NCI-H1092 treated with DMSO at 0.1 percent for 48 hours (cell line): ENCODE measurements at regions not wholly inside any gene's neighbourhood (a gene's known extent, or its start where the extent isn't known, plus 50 kb on each side); places are given as distances from the start of the nearest gene placed in this dataset.
"Not testable (repeated sequence)": the region's sequence is repeated elsewhere in the genome, so short reads cannot be mapped to it uniquely, and the experiment has no call there.

ENCODE experiments used
- DNase-seq: peaks from one replicate; lab custom pipeline; 2025; lab: John Stamatoyannopoulos, UW

DNA sequence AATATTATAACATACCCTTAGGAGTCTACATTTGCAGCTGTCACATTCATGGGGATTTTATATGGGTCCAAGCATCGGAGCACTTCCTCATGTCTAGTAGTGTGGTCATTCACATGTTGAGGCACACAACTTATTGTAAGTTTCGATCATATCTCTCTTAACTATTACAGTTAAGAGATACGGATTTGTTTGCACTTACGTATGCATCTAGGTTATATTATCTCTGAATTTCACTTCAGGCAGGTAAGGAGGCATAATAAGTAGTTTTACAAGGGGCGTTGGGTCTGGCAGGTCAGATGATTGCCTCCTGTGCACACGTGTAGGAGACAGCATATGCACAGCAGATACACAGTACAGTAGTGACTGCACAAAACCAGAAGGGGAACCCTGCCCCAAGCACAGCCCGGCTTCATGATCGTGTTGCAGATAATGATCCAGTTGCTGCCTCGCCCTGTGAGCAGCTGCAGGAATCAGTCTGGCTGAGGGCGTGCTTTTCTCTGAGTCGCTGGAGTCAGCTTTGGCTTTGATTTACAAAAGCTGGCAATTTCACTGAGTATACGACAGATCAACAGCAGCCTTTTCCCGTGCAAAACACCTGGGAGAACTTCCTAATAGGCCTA is 302.9 kb upstream of the GATB start:
- peak; percentile 55 for DNase-seq

- DNase-seq = no peak
These were observed 302.3 kb upstream of the GATB start for GRCh38 chr4:152062936-152063620.

DNA sequence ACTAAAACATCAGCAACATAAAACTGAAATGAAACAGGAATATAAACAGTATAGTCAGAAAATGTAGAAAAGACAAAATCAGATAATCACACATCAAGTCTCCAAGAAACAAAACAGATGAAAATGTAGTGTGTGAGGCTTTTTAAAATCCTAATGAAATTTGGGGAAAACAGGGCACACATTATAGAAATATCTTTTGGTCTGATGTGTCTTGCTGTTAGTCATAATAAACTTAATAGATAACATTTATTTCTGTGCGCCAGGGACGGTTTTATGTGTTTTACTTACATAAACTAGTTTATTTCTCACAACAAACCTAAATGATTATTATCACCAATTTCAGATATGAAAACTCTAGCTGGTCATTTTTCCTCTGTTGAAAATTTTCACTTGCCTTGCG is 293.9 kb upstream of the GATB start:
- no peak for DNase-seq

DNA sequence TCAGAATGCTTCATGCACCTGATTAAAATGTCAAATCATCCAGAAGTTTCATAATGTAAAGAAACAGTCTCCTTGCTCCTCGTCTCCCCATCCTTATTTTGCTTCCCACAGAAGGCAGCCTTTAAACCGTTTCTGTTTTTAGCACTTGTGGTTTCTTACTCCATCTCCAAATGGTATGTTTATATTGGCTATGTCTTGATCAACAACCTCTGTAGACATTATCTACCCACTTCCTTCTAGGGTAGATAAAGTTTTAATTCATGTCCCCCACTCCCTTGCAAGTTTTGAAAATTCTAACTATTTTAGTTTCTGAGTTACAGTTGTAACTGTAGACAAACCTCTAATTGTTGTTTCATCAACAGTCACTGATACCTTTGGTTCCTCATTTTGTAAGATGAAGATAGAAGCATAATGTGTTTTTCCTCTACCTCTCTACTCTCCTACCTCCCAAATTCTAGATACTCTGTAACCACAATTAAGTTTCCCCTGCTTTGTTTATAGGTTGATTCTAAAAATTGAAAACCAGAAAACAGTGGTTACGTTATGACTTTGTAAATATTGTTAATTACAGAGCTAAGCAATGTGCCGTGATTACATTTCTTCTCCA is 291.7 kb upstream of the GATB start:
- no peak for DNase-seq

DNA sequence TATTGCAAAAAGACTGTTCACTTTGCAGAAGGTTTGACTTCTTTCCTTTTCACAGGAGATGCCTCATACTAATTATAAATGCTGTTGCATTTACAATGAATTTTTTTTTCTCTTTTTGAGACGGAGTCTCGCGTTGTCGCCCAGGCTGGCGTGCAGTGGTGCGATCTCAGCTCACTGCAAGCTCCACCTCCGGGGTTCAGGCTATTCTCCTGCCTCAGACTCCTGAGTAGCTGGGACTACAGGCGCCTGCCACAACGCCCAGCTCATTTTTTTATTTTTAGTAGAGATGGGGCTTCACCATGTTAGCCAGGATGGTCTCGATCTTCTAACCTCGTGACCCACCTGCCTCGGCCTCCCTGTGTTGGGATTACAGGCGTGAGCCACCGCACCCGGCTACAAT is 290.5 kb upstream of the GATB start:
- not testable (repeated sequence) for DNase-seq

GRCh38 chr4:152050106-152050505 is 289.3 kb upstream of the GATB start:
- DNase-seq = no peak

DNA sequence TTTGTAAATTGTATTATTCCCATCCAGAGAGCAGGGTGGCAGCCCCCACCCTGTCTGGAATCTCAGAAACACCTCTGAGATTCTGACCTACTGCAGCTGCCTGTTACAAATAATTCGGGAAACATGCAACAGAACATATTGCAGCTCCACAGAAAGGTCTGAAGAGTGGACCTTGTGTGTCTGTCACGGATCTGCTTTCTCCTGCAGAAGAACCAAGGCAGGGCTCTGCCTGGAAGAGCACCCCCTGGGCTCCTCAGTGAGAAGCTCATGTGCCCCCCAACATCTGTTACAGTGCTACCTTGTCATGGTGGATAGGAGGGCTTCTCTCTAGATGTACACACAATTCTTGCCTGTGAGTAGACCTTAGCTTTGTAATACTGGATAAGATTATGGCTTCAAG is 286.6 kb upstream of the GATB start:
- no peak for DNase-seq

DNA sequence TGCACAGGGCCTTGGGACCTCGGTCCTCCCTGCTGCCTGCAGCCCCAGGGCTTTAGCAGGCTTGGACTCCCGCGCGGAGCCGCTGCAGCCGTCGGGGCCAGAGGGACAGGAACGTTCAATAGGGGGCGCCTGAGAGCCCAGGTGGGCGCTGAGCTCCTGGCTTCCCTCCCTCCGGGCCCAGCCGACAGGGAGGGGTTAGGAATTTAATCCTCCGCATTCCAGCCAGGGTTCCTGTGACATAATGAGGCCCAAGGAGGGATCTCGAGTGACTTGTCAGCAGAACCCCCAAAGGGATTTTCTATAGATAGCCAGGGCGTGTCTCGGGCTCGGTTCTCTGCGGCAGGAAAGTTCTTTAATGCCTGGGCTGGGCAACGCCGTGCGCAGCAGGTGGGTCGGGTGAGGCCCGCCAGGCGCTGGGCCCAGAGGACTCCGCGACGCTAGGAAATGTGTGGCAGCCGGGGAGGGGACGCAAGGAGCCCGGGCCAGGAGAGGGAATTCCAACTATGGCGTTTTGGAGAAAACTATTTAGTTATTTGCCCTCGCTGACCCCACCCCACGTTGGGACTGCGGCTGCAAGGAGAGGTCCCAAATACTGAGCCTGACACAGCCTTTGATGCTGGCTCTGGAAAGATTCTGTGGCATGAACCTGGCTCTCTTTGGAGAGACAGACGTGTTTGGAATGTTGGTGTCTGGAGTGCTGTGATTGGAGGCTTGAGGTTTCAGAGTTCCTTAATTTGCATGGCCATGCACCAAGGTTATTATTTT is 285.2 kb upstream of the GATB start:
- no peak for DNase-seq

- DNase-seq = no peak
These were observed 284.6 kb upstream of the GATB start for GRCh38 chr4:152045449-152045806.

DNA sequence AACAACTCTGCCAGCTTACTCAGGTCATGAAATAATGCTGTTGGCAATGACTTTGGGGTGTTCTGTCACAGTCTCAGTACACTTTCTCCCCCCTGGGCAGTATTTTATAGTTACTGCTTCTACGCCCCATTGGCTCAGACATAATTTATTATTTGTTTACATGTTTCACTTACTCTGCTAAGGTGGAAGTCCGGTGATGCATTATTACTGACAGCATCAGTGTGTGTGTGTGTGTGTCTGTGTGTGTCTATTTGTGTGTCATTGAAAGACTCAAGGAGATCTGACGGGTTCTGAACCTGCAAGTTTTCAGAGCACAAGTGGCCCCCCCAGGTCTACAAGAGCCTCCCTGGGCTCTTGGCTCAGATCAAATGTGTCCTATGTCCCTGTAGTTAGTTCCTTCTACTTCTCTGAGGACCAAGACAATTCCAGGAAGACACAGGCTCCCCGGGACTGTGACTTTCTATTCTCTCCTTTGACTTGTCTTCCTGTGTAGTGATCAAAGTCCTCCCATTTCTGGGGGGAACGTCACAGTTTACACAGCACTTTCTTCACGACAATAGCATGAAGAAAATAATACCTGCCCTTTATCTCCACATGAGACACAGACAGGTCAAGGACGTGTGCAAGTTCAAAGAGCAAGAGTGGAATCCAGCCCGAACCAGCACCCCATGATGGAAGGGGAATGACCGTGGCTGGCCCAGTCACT is 283.7 kb upstream of the GATB start:
- DNase-seq = no peak

DNA sequence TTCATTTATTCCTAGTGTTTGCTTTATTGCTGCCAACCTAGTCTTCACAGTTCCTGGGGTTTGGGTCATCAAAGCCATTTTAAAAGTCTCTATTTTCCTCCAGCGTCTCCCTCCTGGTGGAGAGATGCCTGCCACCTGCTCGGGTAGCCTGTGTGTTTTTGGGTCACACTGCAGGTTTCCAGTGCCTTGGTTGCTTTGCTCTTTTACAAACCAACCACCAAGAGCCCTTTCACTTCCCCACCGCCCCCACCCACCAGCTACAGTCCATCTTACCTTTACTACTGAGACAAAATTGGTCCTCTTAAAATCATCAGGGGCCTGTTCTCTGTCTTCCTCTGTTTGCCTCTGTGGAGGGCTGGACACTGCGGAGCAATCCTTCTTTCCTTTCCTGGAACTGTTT is 280.5 kb upstream of the GATB start:
- no peak for DNase-seq

DNA sequence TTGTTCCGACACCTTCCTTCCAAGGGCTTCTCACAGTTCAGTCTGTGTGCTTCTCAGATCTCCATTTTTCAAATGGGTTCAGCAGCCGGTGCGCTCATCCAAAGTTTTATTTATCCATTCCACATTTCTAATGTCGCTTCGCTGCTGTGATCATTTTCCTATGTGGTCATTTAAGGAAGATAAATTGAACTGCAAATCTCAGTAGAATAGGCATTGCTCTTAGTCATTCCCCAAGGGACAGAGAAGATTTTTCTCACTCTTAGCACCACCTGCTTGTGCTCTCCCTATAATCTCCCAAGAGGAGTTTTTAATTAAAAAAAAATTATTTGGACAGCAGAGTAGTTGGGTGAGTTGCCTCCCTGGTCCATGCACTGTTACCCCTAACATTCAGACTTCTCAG is 278.9 kb upstream of the GATB start:
- no peak for DNase-seq

- no peak for DNase-seq
These were observed 278.2 kb upstream of the GATB start for GRCh38 chr4:152039023-152039481.

GRCh38 chr4:152038238-152038637 is 277.4 kb upstream of the GATB start:
- no peak for DNase-seq

- DNase-seq = no peak
These were observed 276.6 kb upstream of the GATB start for GRCh38 chr4:152037435-152037834.

DNA sequence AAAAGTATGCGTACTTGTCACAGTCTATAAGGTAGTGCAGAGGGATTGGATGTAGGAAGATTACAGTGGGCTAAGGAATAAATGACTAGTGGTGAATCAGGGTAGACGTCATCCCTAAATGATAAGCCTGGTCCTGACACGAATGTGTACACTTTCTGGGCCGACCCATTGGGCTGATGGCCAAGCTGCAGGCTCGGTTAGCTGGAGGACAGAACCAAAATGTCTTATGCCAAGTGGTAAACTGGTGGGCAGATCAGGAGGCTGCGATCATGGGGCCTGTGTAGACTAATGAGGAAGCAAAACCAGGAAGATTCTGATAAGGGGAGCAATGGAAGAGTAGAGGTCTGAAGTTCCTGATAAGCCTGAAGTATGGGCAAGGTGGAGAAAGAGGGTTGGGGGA is 272.8 kb upstream of the GATB start:
- no peak for DNase-seq

- DNase-seq = no peak
These were observed 271.9 kb upstream of the GATB start for GRCh38 chr4:152032722-152033131.

DNA sequence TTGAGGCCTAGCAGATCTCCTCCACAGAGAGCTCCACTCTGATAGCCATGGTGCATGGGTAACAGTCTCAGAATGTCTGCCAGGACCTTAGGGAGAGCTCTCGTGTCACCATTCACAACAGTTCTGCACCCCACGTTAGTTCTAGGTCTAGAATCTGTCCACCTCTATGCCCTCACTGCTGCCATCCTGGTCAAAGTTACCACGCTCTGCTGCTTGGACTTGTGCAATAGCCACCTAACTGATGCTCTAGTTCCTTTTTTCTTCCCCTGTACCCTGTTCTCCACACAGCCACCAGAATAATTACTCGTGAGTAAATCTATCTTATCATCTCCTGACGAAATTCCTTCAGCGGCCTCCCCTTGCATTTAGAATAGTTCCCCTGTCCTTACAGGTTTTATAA is 268.8 kb upstream of the GATB start:
- DNase-seq = no peak

DNA sequence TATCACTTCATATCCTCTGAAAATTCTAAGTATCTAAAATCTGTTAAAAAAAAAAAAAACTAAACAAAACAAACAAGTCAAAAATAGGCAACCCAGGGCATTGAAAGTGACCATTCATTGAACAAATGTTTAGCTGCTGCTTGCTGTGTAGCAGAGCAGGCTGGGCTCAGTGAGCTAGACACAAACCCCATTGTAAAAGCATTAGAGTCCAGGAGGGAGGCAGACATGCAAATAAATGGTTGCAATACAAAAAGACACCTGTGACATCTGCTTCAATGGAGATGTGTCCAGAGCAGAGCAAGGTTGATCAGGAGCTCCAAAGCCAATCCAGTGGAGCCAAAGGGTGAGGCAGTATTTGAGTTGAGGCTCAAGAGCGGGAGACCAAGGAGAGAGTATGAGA is 267.3 kb upstream of the GATB start:
- no peak for DNase-seq

GRCh38 chr4:152024881-152025280 is 264.1 kb upstream of the GATB start:
- DNase-seq = no peak

GRCh38 chr4:152023674-152024073 is 262.9 kb upstream of the GATB start:
- no peak for DNase-seq

DNA sequence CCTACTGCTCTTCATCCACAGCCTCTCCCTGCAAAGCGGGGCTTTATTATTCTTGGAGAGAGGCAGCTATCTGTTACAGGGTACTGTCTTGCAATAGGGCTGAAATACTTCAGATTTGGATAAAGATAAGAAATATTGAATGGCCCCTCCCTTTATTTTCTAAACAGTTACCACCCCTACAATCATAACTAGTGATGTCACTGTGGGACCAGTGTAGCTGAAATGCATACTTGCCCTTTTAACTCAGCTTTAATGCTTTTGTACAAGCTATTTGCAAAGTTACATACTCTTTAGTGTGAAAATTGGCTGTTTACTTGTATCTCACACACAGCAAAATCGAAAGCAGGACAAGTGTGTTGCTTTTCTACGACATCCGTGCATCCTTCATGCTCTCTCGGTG is 261.7 kb upstream of the GATB start:
- DNase-seq = no peak
